Epithelial cell of prostate (primary cell): ENCODE measurements at regions not wholly inside any gene's neighbourhood (a gene's known extent, or its start where the extent isn't known, plus 50 kb on each side); places are given as distances from the start of the nearest gene placed in this dataset.

ENCODE experiments used
- DNase-seq: peaks from one replicate; pipeline ENCODE4 v3.0.0-alpha.2; 2011; ENCODE audit warnings: low read depth, low spot score
- H3K27ac ChIP-seq: fragments of 450-650 bp; 2 replicates; pipeline ENCODE4 v1.5.1; 2017; ENCODE audit warnings: mild to moderate bottlenecking

DNA sequence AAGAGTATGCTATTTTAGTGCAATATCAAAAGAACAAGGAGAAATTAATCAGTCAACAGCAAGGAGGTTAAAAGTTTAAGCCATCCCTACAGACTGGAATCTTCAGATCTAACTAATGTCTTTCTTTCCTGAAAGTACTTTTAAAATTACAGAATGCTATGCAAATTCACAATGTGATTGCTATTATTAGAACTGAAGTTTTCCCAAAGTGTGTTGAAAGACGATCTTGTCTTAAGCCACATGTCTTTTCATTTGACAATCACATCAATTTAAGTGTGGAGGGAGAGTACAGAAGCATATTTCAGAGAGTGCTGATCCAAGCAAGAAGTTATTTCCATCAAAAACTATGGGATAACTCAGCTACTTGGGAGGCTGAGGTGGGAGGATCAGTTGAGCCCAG lies 64.7 kb upstream of the TNIP3 start:
- DNase-seq, result no peak
- no peak overlapping the region for H3K27ac ChIP-seq

DNA sequence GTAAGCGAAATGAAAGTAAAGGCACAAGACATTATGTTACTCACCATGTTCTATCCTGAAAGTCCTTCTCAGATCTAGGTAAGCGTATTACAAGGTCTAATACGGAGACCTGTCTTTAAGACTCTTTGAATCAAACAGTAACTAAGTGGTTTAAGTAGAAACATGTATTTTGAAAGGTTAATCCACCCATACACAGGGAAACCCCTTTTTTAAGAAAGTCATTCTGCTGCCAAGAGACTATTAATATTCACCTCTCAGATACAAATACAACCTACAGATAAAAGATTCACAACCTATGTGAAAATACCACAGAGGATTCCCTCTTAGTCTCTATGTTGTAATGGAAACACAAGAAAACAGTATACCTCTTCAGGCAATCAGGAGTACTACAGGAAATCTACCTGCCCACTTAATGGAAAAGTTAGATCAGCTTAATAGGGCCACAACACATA lies 63.2 kb upstream of the TNIP3 start:
- H3K27ac ChIP-seq, result no peak overlapping the region

DNA sequence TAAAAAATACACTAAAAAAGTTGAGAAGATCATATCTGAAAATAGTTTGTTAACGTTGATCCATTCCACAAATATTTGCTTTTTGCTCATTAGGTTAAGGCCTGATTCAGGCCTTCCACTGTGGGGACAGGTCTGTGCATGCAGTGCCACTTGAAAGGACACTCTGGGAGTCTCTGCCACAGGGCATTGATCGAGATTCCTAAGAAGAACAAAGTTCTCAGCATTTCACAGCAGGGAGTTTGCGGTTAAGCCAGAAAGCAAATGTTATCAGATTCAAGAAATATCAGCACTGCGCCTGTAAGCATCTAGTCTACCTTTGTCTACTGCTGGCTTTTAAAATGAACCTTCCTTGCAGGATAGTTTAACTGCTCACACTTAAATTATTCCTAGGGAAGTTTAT lies 62.2 kb upstream of the TNIP3 start:
- DNase-seq, result no peak
- H3K27ac ChIP-seq, result no peak overlapping the region

More for the DNA sequence above, 63.2 kb upstream of the TNIP3 start:
- no peak for DNase-seq

DNA sequence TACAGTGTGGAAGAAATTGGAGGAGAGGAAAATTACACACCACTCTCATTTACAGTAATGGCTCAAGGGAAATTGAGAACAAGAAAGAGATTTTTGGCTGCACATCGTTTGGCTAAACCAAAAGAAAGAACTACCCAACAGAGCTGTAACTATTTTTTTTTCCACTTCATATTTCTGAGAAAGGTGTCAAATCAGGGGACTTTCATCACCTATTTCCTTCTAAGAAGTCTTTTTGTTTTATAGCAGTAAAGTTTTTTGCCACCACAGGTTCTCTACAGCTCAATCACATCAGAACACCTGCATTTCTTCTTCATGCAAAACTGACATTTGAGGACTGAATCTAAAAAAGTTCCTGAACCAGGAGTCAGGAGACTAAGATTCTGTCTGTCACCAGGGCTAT lies 57.5 kb upstream of the TNIP3 start:
- H3K27ac ChIP-seq, result no peak overlapping the region
- DNase-seq, result no peak

DNA sequence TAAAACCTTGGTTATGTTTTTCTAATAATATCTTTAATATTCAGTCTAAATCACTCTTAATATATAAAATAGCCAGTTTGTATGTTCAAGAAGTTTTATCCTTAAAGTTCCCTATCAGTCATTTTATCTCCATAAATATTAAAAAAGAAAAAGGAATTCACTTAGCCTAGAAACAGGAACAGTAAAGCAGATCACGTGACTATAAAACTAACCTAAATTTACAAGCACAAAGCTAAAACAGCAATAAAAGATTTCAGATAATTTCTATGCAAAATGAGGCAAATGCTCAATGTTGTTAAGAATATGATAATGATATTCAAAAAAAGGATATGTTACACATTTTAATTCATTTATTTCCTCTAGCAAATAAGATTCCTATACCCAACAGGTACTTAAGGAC lies 57.1 kb upstream of the TNIP3 start:
- no peak for DNase-seq
- no peak overlapping the region for H3K27ac ChIP-seq

DNA sequence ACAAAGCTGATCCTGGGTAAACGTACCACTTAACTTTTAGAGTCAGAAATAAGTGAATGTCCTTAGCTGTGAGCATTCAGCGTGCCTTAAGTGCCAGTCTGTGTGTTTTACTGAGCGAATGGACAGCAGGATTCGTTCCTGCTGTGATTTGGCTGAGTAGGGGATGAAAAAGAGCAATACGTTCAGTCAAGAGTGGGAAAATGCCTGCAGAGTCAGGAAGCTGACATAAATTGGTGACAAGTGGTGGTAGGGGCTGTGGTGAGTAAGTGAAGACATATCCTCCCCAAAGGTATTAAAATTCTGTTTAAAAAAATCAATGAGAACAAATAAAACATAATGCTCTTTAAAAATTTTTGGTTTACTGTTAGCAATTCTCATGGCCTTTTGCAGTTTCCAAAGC lies 56.6 kb upstream of the TNIP3 start:
- no peak overlapping the region for H3K27ac ChIP-seq
- no peak for DNase-seq

DNA sequence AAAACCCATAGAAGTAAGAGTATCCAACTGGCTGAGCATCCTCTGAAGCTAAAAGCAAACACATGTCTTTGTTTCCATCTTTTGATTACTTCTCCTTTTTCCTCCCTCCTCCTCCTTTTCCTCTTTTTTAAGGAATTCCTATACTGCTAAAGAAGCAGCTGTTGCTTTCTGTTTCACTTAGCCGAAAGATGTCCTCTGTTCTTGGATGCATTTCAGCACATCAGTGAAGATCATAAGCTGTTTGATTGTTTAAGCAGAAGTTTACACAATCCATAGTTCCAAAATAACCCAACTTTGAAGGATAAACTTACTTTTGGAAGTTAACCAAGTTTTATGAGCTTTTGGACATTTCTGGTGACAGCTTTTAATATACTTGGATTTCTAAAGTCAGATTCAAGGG lies 55.1 kb upstream of the TNIP3 start:
- no peak overlapping the region for H3K27ac ChIP-seq
- no peak for DNase-seq

DNA sequence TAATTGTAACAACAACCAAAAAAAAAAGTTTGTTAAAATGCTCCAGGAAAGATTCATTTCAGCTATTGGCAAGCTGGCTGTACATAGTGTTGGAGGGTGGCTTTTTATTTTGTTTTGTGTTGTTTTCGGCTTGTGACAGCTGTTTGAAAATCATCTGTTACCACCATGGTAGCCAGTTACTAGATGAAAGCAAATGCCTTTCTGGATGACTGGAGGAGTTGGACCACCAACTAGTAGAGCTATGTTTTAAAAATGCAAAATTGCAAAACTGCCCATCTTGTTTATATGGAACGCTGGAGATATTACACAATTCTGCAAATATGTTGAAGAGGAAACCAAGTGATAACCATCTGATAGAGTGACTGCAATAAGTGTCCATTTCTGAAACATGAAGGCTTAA lies 53.2 kb upstream of the TNIP3 start:
- no peak for DNase-seq

DNA sequence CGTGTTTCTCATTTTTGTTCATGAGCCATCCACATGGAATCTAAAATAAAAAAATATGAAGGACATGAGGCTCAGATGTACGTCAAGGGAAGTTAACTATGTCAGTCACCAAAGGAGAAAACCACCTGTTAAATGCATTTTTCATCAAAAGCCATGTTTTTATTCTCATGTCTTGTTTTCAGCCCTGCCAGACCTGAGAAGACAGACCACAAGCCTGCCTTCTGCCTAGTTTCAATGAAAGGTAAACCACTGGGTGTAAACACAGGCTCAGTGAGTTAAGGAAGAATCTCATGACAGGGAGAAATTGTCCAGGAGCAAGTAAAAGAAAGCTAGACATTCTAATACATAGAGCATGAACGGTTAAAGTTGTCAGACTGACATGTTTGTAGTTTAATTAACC lies 52.3 kb upstream of the TNIP3 start:
- DNase-seq, result no peak
- H3K27ac ChIP-seq, result no peak overlapping the region

More for the DNA sequence above, 53.2 kb upstream of the TNIP3 start:
- no peak overlapping the region for H3K27ac ChIP-seq

DNA sequence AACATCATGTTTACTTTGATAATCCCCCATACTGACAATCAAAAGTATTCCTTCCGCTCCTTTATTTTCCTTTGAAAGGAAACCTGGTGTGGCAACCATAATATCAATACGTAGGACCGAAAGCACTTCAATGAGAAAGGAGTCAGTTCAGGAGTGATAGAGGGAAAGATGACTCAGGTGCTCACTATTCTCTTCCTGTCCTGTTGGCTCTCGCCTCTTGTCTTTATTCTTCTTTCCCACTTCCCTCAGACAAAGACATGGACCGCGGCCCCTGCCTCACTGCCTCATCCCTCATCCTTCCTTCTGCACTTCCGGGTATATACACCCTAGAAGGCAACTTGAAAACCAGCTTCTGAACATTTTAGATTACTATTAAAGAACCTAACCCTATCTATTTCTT lies 49.8 kb upstream of the TNIP3 start:
- no peak for DNase-seq
- no peak overlapping the region for H3K27ac ChIP-seq
